Common myeloid progenitor, CD34-positive (primary cell): ENCODE measurements at regions not wholly inside any gene's neighbourhood (a gene's known extent, or its start where the extent isn't known, plus 50 kb on each side); places are given as distances from the start of the nearest gene placed in this dataset.
"Not testable (repeated sequence)": the region's sequence is repeated elsewhere in the genome, so short reads cannot be mapped to it uniquely, and the experiment has no call there.

Source experiments
- CTCF ChIA-PET: fragments of 350-600 bp; sonication (Branson Sonifier 250); formaldehyde crosslinking; loops from one replicate; lab custom pipeline; 2021; ENCODE audit warnings: antibody characterized with exemption; lab: Charles Lee
- POLR2A ChIA-PET: fragments of 350-600 bp; sonication (Branson Sonifier 250); formaldehyde crosslinking; loops from one replicate; lab custom pipeline; 2021; ENCODE audit warnings: antibody characterized with exemption; lab: Charles Lee
- DNase-seq, 3 donors: peaks; one replicate each; pipeline versions ENCODE4 v3.0.0 to v3.0.0-alpha.2; 2013
- H3K27ac ChIP-seq, 2 experiments: 1 replicate in 1 of 2; 2 replicates in 1 of 2; pipeline ENCODE4 v1.7.0; 2013; ENCODE audit warnings: inconsistent platforms in 2 of 2, low read length in 2 of 2, mild to moderate bottlenecking in 2 of 2, low read depth in 1 of 2, moderate library complexity in 1 of 2; ENCODE audit not compliant: severe bottlenecking in 2 of 2, insufficient read depth in 1 of 2, poor library complexity in 1 of 2
- H3K27me3 ChIP-seq, 5 experiments: replicated peaks in 2 of 5; 1 replicate in 3 of 5; 2 replicates in 2 of 5; pipeline versions ENCODE4 v1.6.1 to v1.7.0; 2013; ENCODE audit warnings: low read length in 4 of 5, mild to moderate bottlenecking in 2 of 5, moderate library complexity in 2 of 5, inconsistent platforms in 1 of 5; ENCODE audit not compliant: insufficient read depth in 5 of 5, control insufficient read depth in 4 of 5
- H3K36me3 ChIP-seq, 4 experiments: 1 replicate in 2 of 4; 2 replicates in 2 of 4; pipeline versions ENCODE4 v1.6.1 to v1.7.0; 2013; ENCODE audit warnings: low read length in 3 of 4, control low read depth in 1 of 4, mild to moderate bottlenecking in 1 of 4; ENCODE audit not compliant: control insufficient read depth in 4 of 4, insufficient read depth in 4 of 4
- H3K4me1 ChIP-seq, 4 experiments: 1 replicate in 3 of 4; 2 replicates in 1 of 4; pipeline versions ENCODE4 v1.6.1 to v1.7.1; 2013; ENCODE audit warnings: low read length in 3 of 4, mild to moderate bottlenecking in 3 of 4, control low read depth in 1 of 4, inconsistent platforms in 1 of 4, moderate library complexity in 1 of 4; ENCODE audit not compliant: control insufficient read depth in 4 of 4, insufficient read depth in 4 of 4; ENCODE audit errors: control extremely low read depth in 1 of 4
- H3K4me3 ChIP-seq, 7 experiments: 1 replicate in 4 of 7; 2 replicates in 3 of 7; pipeline versions ENCODE4 v1.5.1 to v1.7.0; 2013; ENCODE audit warnings: mild to moderate bottlenecking in 7 of 7, low read length in 6 of 7, moderate library complexity in 6 of 7, inconsistent platforms in 2 of 7, low read depth in 2 of 7, control low read depth in 1 of 7; ENCODE audit not compliant: insufficient read depth in 4 of 7, control insufficient read depth in 1 of 7; ENCODE audit errors: extremely low read depth in 1 of 7
- H3K9me3 ChIP-seq, 5 experiments: 1 replicate in 4 of 5; 2 replicates in 1 of 5; pipeline versions ENCODE4 v1.6.1 to v1.7.1; 2013; ENCODE audit warnings: low read length in 4 of 5, mild to moderate bottlenecking in 2 of 5, inconsistent platforms in 1 of 5, low read depth in 1 of 5, moderate library complexity in 1 of 5; ENCODE audit not compliant: control insufficient read depth in 4 of 5, insufficient read depth in 2 of 5; ENCODE audit errors: control extremely low read depth in 1 of 5
- WGBS: methylation state at CpG from one replicate; pipeline ENCODE4 v1.1.5; 2013; ENCODE audit not compliant: insufficient coverage; 5-methylcytosine and 5-hydroxymethylcytosine counted together

DNA sequence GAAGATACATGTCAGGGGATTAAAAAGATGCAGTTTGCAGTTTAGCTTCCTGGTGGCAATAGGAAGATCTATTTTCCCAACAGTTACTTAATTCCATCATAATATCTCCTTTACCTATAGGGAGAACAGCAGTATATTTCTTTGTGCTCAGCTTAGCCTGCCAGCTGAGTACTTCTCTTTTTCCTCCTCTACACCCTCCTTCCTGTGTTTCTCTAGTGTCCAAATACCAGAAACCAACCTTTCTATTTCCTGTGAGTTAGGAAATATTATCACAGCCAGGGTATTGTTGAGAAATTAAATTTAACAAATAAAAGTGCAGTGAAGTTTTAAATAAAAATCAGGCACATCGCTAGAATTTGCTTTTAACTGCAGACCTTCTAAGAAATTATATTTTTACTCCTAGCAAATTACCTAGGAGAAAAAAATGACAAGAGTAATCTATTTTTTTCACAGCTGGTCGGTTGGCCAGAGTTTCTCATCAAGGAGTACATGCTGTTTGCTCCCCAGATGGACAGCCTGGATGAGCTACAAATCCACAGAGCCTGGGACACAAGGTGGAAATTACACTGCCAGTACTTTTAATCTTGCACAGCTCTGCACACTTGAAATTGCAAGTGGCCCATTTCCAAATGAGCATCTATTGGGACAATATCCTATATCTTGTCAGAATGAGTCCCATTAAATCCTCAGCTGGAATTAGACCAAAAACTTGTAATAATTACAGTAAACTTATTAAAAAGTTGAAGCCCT, 185.2 kb upstream of the CFAP20DC start:
- H3K4me1 ChIP-seq: peaks cover 0 to 9% (median under 1%) of the 10 kb centered on the region in 4 experiments
- no peaks in the 10 kb centered on the region for H3K36me3 ChIP-seq
- ChIA-PET CTCF (interaction anchor here (1.6 kb wide), 1 partner anchor 595 kb away, joined by 3 read pairs; no protein-coding TSS in a partner anchor), POLR2A (interaction anchor here (0.5 kb wide), 1 partner anchor 443 kb away, joined by 6 read pairs; no protein-coding TSS in a partner anchor)
- H3K4me3 ChIP-seq: no peak overlapping the region
- H3K27ac ChIP-seq: no peak overlapping the region
- H3K9me3 ChIP-seq: peaks cover 0 to 11% (median 4%) of the 10 kb centered on the region in 5 experiments
- peak in 1 of 3 donors; percentile 4 for DNase-seq
- 75% methylated on average over 1 of the region's 2 CpGs for WGBS
- H3K27me3 ChIP-seq: no peaks in the 10 kb centered on the region

DNA sequence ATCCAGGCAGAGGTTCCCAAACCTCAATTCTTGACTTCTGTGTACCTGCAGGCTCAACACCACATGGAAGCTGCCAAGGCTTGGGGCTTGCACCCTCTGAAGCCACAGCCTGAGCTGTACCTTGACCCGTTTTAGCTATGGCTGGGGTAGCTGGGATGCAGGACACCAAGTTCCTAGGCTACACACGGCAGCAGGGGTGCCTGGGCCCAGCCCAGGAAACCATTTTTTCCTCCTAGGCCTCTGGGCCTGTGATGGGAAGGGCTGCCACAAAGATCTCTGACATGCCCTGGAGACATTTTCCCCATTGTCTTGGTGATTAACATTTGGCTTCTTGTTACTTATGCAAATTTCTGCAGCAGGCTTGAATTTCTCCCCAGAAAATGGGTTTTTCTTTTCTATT, 180.6 kb upstream of the CFAP20DC start:
- H3K4me1 ChIP-seq, H3K36me3 ChIP-seq, H3K27ac ChIP-seq, H3K27me3 ChIP-seq, H3K4me3 ChIP-seq, CTCF ChIA-PET, DNase-seq, POLR2A ChIA-PET: not testable (repeated sequence)
- peaks cover 0 to 15% (median 4%) of the 10 kb centered on the region in 5 experiments for H3K9me3 ChIP-seq
- WGBS: 85% methylated on average over 2 of the region's 2 CpGs

DNA sequence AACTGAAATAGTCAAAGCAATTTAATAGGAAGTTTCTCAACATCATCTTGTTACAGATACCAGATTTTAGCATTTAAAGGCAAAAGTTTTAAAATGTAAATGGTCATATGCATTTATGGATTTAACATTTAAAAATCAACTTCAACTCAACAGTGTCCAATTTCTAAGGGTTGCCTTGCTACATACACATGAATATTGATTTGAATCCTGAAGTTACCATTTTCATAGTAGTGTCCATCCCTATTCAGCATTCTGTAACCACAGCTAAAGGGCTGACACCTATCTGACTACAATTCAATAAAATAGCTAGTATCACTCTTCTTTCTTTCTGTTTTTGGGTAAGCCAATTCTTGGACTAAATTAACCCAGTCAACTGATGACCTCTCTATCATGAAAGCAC, 164.0 kb upstream of the CFAP20DC start:
- no peak overlapping the region for H3K27ac ChIP-seq
- no peak overlapping the region for H3K4me3 ChIP-seq
- no peaks in the 10 kb centered on the region for H3K27me3 ChIP-seq
- peaks cover 0 to 6% (median 1%) of the 10 kb centered on the region in 4 experiments for H3K4me1 ChIP-seq
- no peaks in the 10 kb centered on the region for H3K9me3 ChIP-seq
- no peaks in the 10 kb centered on the region for H3K36me3 ChIP-seq
- ChIA-PET POLR2A (no interaction called here), CTCF (no interaction called here)
- no peak for DNase-seq

DNA sequence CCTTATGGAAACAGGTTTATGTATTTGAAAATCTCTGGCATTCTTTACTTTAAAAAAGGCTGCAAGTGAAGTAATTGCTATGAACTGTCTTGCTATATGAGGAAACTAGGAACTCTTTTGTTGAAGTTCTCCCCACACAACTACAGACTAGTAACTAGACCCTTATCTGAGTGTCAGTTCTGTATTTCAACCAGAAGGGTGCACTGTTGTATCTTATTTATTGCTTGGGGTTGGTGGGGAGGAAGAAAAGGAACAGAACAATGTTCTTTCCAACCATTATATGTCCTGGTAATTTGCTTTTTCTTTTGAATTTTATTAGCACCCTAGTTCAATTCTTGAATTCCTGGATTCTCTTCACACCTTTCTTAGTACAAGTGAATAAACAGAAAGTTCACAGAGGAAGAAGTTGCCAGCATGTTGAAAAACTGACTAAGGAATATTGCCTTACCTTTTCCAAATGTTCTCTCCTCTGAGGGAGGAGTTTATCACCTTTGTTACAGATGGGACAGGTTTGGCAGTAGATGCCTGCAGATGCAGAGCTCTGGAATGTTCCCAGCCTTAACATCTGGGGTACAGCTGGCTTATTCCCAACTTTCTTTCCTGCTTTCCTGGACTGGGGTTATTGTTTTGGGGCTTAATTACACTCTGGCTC, 162.4 kb upstream of the CFAP20DC start:
- H3K4me1 ChIP-seq: peaks cover 0 to 6% (median 1%) of the 10 kb centered on the region in 4 experiments
- H3K9me3 ChIP-seq: no peaks in the 10 kb centered on the region
- no peak overlapping the region for H3K27ac ChIP-seq
- CTCF ChIA-PET: interaction anchor here (0.7 to 2.0 kb wide), 4 partner anchors 9 to 365 kb away, joined by 3 to 5 read pairs (median 4); no protein-coding TSS in a partner anchor
- H3K36me3 ChIP-seq: no peaks in the 10 kb centered on the region
- POLR2A ChIA-PET: no interaction called here
- no peak overlapping the region for H3K4me3 ChIP-seq
- H3K27me3 ChIP-seq: no peaks in the 10 kb centered on the region
- DNase-seq: peak; percentile 31 to 61 (median 55)

DNA sequence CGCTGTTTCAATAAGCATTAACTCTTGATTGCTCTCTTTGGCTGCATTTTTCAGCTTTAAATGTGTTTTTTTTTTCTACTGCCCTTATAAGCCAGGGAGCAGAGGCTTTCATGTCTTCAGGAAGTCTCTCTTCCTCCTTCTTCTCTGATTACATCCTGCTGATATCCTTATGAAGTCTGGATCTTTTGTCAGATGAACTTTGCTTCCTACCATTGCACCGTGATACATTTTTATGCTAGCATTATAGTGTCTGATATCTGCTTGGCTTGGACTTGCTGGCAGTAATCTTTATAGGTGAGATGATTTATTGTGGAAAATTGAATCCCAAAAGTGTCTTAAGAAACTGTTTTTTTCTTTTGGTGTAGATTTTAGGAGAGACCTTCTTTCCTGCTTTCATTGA, 160.4 kb upstream of the CFAP20DC start:
- H3K9me3 ChIP-seq: no peaks in the 10 kb centered on the region
- no peak for DNase-seq
- no peaks in the 10 kb centered on the region for H3K36me3 ChIP-seq
- no peak overlapping the region for H3K4me3 ChIP-seq
- no peak overlapping the region for H3K27ac ChIP-seq
- no peaks in the 10 kb centered on the region for H3K27me3 ChIP-seq
- H3K4me1 ChIP-seq: peaks cover 0 to 6% (median 1%) of the 10 kb centered on the region in 4 experiments
- WGBS: 86% methylated on average over 1 of the region's 2 CpGs
- ChIA-PET POLR2A (no interaction called here), CTCF (interaction anchor here (1.4 kb wide), 1 partner anchor 570 kb away, joined by 3 read pairs; no protein-coding TSS in a partner anchor)

DNA sequence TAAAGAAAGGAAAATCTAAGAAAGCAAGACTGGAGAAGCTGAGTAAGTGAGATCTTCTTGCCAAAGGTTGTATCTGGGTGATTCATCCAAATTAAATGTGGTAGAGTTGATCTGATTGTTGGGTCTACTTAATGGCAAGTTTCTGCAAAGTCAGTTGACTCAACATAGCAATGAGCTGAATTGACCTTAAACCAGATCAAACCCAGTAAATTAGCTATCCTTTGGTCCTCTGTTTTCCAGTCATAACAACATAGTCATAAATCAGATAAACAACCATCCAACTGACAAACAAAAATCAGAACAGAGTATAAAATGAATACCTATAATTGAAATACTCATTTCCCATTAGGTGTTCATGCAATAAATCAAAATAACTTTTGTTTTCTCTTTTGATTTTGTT, 142.6 kb upstream of the CFAP20DC start:
- Histone ChIP-seq H3K9me3 (no peaks in the 10 kb centered on the region), H3K36me3 (no peaks in the 10 kb centered on the region), H3K27me3 (no peaks in the 10 kb centered on the region), H3K4me1 (no peaks in the 10 kb centered on the region), H3K27ac (no peak overlapping the region), H3K4me3 (no peak overlapping the region)
- POLR2A ChIA-PET: no interaction called here
- no peak for DNase-seq
- CTCF ChIA-PET: no interaction called here

DNA sequence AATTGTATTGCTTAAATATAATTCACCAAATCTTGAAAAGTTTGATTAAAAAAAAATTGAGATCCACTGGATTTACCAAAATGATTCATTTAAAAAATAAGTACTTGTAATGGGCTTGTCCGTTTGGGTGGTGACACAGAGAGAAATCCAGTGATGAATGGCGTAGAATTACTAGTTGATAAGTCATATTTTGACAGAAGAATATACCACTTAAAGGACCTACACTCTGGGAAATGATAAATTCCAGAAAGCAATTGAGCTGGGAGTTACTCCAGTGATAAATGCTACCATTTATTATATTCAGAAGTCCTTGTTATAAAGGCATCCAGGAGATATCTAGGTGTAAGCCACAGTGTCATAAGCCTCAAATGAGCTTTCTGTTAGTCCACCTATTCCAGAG, 141.8 kb upstream of the CFAP20DC start:
- Histone ChIP-seq H3K36me3 (no peaks in the 10 kb centered on the region), H3K4me3 (no peak overlapping the region), H3K9me3 (no peaks in the 10 kb centered on the region), H3K4me1 (no peaks in the 10 kb centered on the region), H3K27ac (no peak overlapping the region), H3K27me3 (no peaks in the 10 kb centered on the region)
- no CpG with 5 or more reads among the region's 2 CpGs for WGBS
- CTCF ChIA-PET: no interaction called here
- DNase-seq: no peak
- POLR2A ChIA-PET: no interaction called here
